WTC11 (cell line): ENCODE measurements at regions not wholly inside any gene's neighbourhood (a gene's known extent, or its start where the extent isn't known, plus 50 kb on each side); places are given as distances from the start of the nearest gene placed in this dataset.

Source experiments
- CTCF ChIP-seq: fragments of 200-600 bp; IDR thresholded peaks from 2 replicates; pipeline ENCODE4 v1.8.0; 2022; ENCODE audit warnings: antibody characterized with exemption
- FOXJ3 ChIP-seq: sonication (generic); formaldehyde crosslinking; IDR thresholded peaks from 2 replicates; pipeline ENCODE4 v1.9.0; 2021; ENCODE audit warnings: missing genetic modification reagents, mild to moderate bottlenecking, borderline replicate concordance
- FOXK1 ChIP-seq: sonication (generic); formaldehyde crosslinking; IDR thresholded peaks from 2 replicates; pipeline ENCODE4 v1.8.0; 2022; ENCODE audit warnings: mild to moderate bottlenecking, moderate library complexity, missing genetic modification reagents
- HMGXB4 ChIP-seq: sonication (generic); formaldehyde crosslinking; IDR thresholded peaks from 2 replicates; pipeline ENCODE4 v1.8.1; 2023; ENCODE audit warnings: mild to moderate bottlenecking, moderate library complexity, missing genetic modification reagents
- MXD4 ChIP-seq: fragments of 250-450 bp; sonication (Bioruptor Pico); IDR thresholded peaks from 2 replicates; pipeline ENCODE4 v1.8.0; 2021; ENCODE audit warnings: mild to moderate bottlenecking, moderate library complexity, borderline replicate concordance
- USF2 ChIP-seq: sonication (generic); formaldehyde crosslinking; IDR thresholded peaks from 2 replicates; pipeline ENCODE4 v1.8.1; 2023; ENCODE audit warnings: mild to moderate bottlenecking, missing genetic modification reagents, moderate library complexity
- ZNF263 ChIP-seq: sonication (generic); formaldehyde crosslinking; IDR thresholded peaks from 2 replicates; pipeline ENCODE4 v1.8.1; 2022; ENCODE audit warnings: low read depth, mild to moderate bottlenecking, moderate library complexity, missing genetic modification reagents
- ZNF281 ChIP-seq: sonication (generic); formaldehyde crosslinking; IDR thresholded peaks from 2 replicates; pipeline ENCODE4 v1.8.0; 2023; ENCODE audit warnings: mild to moderate bottlenecking, missing genetic modification reagents

- no peak for TF ChIP-seq FOXJ3
- TF ChIP-seq MXD4, result no peak
- no peak for TF ChIP-seq FOXK1 (CRISPR knock-in tag)
- TF ChIP-seq ZNF281, result no peak
- no peak for TF ChIP-seq CTCF
- no peak for TF ChIP-seq HMGXB4 (CRISPR knock-in tag)
- TF ChIP-seq ZNF263 (CRISPR knock-in tag), result no peak
- no peak for TF ChIP-seq USF2 (CRISPR knock-in tag)
Measured at GRCh38 chr12:4009979-4010704, 136.9 kb upstream of the PARP11 start.
